Breast epithelium (tissue), 3 donors: ENCODE measurements at regions not wholly inside any gene's neighbourhood (a gene's known extent, or its start where the extent isn't known, plus 50 kb on each side); places are given as distances from the start of the nearest gene placed in this dataset.

ENCODE experiments used
- CTCF ChIP-seq, 3 donors: fragments of 450-650 bp; IDR thresholded peaks; one replicate each; pipeline ENCODE4 v1.5.1; 2016 to 2017; ENCODE audit warnings: antibody characterized with exemption in 3 of 3, mild to moderate bottlenecking in 3 of 3, moderate library complexity in 3 of 3
- POLR2A ChIP-seq: fragments of 450-650 bp; IDR thresholded peaks from one replicate; pipeline ENCODE4 v1.6.1; 2016; ENCODE audit warnings: antibody characterized with exemption, mild to moderate bottlenecking, moderate library complexity
- POLR2AphosphoS5 ChIP-seq, 3 donors: sonication (generic); formaldehyde crosslinking; IDR thresholded peaks; one replicate each; pipeline ENCODE4 v1.6.1; 2017; ENCODE audit warnings: antibody characterized with exemption in 3 of 3

DNA sequence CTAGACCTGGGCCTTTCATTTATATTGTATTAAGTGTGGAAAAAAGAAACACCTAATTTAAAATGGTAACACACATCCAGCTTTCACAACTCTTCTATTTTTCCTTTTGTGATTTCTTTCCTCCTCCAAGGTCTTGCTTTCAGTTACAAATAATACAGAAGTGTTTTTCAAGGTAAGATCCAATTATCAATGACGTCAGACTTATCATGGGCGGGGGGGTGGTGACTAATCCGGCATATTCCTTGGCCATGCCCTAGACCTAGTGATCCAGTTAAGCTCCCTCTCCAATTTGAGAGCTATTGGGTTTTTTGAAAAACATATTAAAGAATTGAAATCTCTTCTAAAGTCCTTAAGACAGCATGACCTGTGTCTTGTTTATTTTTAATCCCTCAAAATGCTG is 669.9 kb upstream of the NR5A2 start:
- TF ChIP-seq CTCF (IDR thresholded peaks at IDR 0.05) (no peak), POLR2A (no peak), POLR2AphosphoS5 (IDR thresholded peaks at IDR 0.05) (no peak)
